ENCODE measurements at regions not wholly inside any gene's neighbourhood (a gene's known extent, or its start where the extent isn't known, plus 50 kb on each side); places are given as distances from the start of the nearest gene placed in this dataset.

GRCh38 chr13:33381180-33381579 lies 95.6 kb upstream of the STARD13 start:
- TF ChIP-seq TCF7 (CRISPR knock-in tag; IDR thresholded peaks at IDR 0.05; ENCODE audit: low read depth), result no peak
- no peak for TF ChIP-seq MLX (CRISPR knock-in tag; IDR thresholded peaks at IDR 0.05)
- TF ChIP-seq ERG (CRISPR knock-in tag; IDR thresholded peaks at IDR 0.05), result no peak
- TF ChIP-seq TP53 (CRISPR knock-in tag; IDR thresholded peaks at IDR 0.05), result no peak
- no peak for TF ChIP-seq NFYB (CRISPR knock-in tag; conservative IDR thresholded peaks at IDR 0.05; ENCODE audit: low read depth)
- TF ChIP-seq ZSCAN18 (CRISPR knock-in tag; IDR thresholded peaks at IDR 0.05), result no peak
- TF ChIP-seq ATF6 (CRISPR knock-in tag; IDR thresholded peaks at IDR 0.05), result no peak
- no peak for TF ChIP-seq FOXK1 (CRISPR knock-in tag; IDR thresholded peaks at IDR 0.05)
- no peak for TF ChIP-seq NFATC4 (CRISPR knock-in tag; IDR thresholded peaks at IDR 0.05)
- TF ChIP-seq PRDM15 (CRISPR knock-in tag; IDR thresholded peaks at IDR 0.05), result no peak
- Mint-ChIP-seq H3K27ac (no peak overlapping the region), H3K4me3 (no peak overlapping the region), H3K4me1 (peaks cover 31% of the 10 kb centered on the region), H3K9me3 (no peaks in the 10 kb centered on the region; the same call in 1 of the 2 replicates), H3K27me3 (ENCODE audit: low read depth) (no peaks in the 10 kb centered on the region), H3K36me3 (no peaks in the 10 kb centered on the region; the same call in 1 of the 2 replicates)
- POLR2A ChIA-PET, result no interaction called here
- CTCF ChIA-PET, result no interaction called here
- ATAC-seq, result no peak
- DNase-seq (ENCODE audit: low spot score), result no peak

GRCh38 chr13:33381906-33382305 lies 96.4 kb upstream of the STARD13 start:
- TF ChIP-seq NFE2L1 (CRISPR knock-in tag; IDR thresholded peaks at IDR 0.05), result no peak
- TF ChIP-seq HMGA2 (CRISPR knock-in tag; IDR thresholded peaks at IDR 0.05), result no peak
- no peak for TF ChIP-seq TCF7 (CRISPR knock-in tag; IDR thresholded peaks at IDR 0.05; ENCODE audit: low read depth)
- no peak for TF ChIP-seq SP1 (CRISPR knock-in tag; conservative IDR thresholded peaks at IDR 0.05)
- H3K4me1 Mint-ChIP-seq, result peaks cover 33% of the 10 kb centered on the region
- H3K9me3 Mint-ChIP-seq, result no peaks in the 10 kb centered on the region; the same call in 1 of the 2 replicates
- H3K27ac Mint-ChIP-seq, result 0 out of 2 replicates have a peak overlapping the region, but pooled peaks have one; percentile 6
- H3K36me3 Mint-ChIP-seq, result no peaks in the 10 kb centered on the region; the same call in 1 of the 2 replicates
- ChIA-PET CTCF (no interaction called here), POLR2A (no interaction called here)
- no peaks in the 10 kb centered on the region for H3K27me3 Mint-ChIP-seq (ENCODE audit: low read depth)
- DNase-seq (ENCODE audit: low spot score) (no peak), ATAC-seq (no peak)
- H3K4me3 Mint-ChIP-seq, result no peak overlapping the region
